ENCODE measurements at regions not wholly inside any gene's neighbourhood (a gene's known extent, or its start where the extent isn't known, plus 50 kb on each side); places are given as distances from the start of the nearest gene placed in this dataset.

DNA sequence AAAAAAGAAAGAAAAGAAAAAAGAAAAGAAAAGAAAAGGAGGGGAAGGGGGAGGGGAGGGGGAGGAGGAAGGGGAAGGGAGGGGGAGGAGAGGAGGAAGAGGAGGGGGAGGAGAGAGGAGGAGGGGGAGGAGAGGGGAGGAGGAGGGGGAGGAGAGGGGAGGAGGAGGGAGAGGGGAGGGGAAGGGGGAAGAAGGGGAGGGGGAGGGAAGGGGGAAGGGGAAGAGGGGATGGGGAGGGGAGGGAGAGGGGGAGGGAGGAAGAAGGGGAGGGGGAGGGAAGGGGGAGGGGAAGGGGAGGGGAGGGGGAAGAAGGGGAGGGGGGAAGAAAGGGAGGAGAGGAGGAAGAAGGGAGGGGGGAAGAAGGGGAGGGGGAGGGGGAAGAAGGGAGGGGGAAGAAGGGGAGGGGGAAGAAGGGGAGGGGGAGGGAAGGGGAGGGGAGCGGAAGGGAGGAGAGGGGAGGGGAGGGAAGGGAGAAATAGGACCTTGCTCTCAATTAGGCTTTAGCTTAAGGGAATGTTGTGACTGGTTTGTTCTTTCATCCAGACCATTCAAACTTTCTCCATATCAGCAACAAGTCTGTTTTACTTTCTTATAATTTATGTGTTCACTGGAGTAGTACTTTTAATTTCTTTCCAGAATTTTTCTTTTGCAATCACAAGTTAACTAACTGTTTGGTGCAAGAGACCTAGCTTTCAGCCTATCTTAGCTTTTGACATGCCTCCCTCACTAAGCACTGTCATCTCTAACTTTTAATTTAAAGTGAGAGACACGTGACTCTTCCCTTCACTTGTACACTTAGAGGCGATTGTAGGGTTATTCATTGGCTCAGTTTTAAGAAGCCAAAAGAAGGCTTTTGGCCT lies 76.5 kb upstream of the EGLN3 start:
- TF ChIP-seq, protein P1, sequence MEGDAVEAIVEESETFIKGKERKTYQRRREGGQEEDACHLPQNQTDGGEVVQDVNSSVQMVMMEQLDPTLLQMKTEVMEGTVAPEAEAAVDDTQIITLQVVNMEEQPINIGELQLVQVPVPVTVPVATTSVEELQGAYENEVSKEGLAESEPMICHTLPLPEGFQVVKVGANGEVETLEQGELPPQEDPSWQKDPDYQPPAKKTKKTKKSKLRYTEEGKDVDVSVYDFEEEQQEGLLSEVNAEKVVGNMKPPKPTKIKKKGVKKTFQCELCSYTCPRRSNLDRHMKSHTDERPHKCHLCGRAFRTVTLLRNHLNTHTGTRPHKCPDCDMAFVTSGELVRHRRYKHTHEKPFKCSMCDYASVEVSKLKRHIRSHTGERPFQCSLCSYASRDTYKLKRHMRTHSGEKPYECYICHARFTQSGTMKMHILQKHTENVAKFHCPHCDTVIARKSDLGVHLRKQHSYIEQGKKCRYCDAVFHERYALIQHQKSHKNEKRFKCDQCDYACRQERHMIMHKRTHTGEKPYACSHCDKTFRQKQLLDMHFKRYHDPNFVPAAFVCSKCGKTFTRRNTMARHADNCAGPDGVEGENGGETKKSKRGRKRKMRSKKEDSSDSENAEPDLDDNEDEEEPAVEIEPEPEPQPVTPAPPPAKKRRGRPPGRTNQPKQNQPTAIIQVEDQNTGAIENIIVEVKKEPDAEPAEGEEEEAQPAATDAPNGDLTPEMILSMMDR (IDR thresholded peaks at IDR 0.05): no peak

GRCh38 chr14:34025325-34026017 lies 74.6 kb upstream of the EGLN3 start:
- TF ChIP-seq, protein P1 (IDR thresholded peaks at IDR 0.05): no peak

- TF ChIP-seq, protein P1 (IDR thresholded peaks at IDR 0.05): no peak
Observed at GRCh38 chr14:34024768-34025144, 73.9 kb upstream of the EGLN3 start.

- TF ChIP-seq, protein P1 (IDR thresholded peaks at IDR 0.05): no peak
Observed at GRCh38 chr14:34023824-34024767, 73.2 kb upstream of the EGLN3 start.

- TF ChIP-seq, protein P1 (IDR thresholded peaks at IDR 0.05): no peak
Observed at GRCh38 chr14:34021096-34021495, 70.2 kb upstream of the EGLN3 start.

GRCh38 chr14:34020014-34020413 lies 69.1 kb upstream of the EGLN3 start:
- TF ChIP-seq, protein P1 (IDR thresholded peaks at IDR 0.05): no peak

DNA sequence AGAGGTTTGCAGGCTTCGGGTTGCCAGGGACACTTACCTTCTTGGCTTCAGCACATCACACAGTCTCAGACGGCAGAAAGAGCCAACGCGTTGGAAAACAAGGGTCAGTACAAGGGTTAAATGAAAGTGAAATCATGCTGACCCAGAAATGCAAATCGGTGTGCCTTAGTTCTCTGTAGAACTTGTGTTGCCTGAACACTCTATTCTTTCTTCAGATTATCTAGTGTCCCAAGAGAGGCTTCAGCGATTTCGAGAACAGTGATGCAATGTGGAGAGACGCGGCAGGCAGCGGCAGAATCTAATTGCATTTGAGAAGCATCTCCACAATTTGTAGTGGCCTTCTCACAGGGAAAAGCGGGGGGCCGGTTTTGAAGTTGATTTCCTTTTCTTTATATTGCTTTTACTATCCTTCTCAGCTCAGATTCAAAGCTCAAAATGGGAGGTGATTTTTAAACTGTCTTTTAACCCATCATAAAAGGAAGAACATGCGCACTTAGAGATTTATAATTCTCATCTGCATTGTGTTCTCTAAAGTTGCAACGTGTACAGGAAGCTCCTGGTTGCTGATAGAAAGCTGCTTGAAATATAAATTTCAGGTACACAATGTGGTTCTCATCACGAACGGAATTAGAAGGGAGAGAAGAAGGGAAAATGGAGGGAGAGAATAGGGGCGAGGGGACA lies 67.8 kb upstream of the EGLN3 start:
- TF ChIP-seq, protein P1 (IDR thresholded peaks at IDR 0.05): no peak
